TTC549 (cell line): ENCODE measurements at regions not wholly inside any gene's neighbourhood (a gene's known extent, or its start where the extent isn't known, plus 50 kb on each side); places are given as distances from the start of the nearest gene placed in this dataset.

ENCODE experiments used
- FAIRE-seq: peaks from 2 replicates; lab custom pipeline; 2012; peaks lifted over from hg19 to GRCh38; lab: Jason Lieb, UNC

- FAIRE-seq, result no peak
Measured at GRCh38 chr20:51335329-51335841, 207.1 kb downstream of the NFATC2 start.

GRCh38 chr20:51334609-51335008, 207.9 kb downstream of the NFATC2 start:
- FAIRE-seq, result no peak

GRCh38 chr20:51333971-51334370, 208.5 kb downstream of the NFATC2 start:
- no peak for FAIRE-seq

- FAIRE-seq, result no peak
Measured at GRCh38 chr20:51333446-51333845, 209.1 kb downstream of the NFATC2 start.

- FAIRE-seq, result no peak
Measured at GRCh38 chr20:51331481-51331880, 211.0 kb downstream of the NFATC2 start.

- no peak for FAIRE-seq
Measured at GRCh38 chr20:51329845-51330244, 212.7 kb downstream of the NFATC2 start.

GRCh38 chr20:51327251-51327841, 215.2 kb downstream of the NFATC2 start:
- no peak for FAIRE-seq

- no peak for FAIRE-seq
Measured at GRCh38 chr20:51326201-51326819, 216.2 kb downstream of the NFATC2 start.

- no peak for FAIRE-seq
Measured at GRCh38 chr20:51322164-51322707, 220.3 kb downstream of the NFATC2 start.

- FAIRE-seq, result no peak
Measured at GRCh38 chr20:51321343-51322163, 221.0 kb downstream of the NFATC2 start.

GRCh38 chr20:51319522-51319921, 223.0 kb downstream of the NFATC2 start:
- no peak for FAIRE-seq

- no peak for FAIRE-seq
Measured at GRCh38 chr20:51318058-51318949, 224.2 kb downstream of the NFATC2 start.

GRCh38 chr20:51315390-51315789, 227.1 kb downstream of the NFATC2 start:
- no peak for FAIRE-seq

- FAIRE-seq, result no peak
Measured at GRCh38 chr20:51313358-51313827, 229.1 kb downstream of the NFATC2 start.

- no peak for FAIRE-seq
Measured at GRCh38 chr20:51312480-51312783, 230.1 kb downstream of the NFATC2 start.

- no peak for FAIRE-seq
Measured at GRCh38 chr20:51311636-51312479, 230.7 kb downstream of the NFATC2 start.

GRCh38 chr20:51310216-51310615, 232.3 kb downstream of the NFATC2 start:
- FAIRE-seq, result no peak

- FAIRE-seq, result no peak
Measured at GRCh38 chr20:51309128-51309527, 233.4 kb downstream of the NFATC2 start.

GRCh38 chr20:51306521-51307358, 235.8 kb downstream of the NFATC2 start:
- no peak for FAIRE-seq

- no peak for FAIRE-seq
Measured at GRCh38 chr20:51306081-51306480, 236.4 kb downstream of the NFATC2 start.
